IMR-90 (cell line): ENCODE measurements at regions not wholly inside any gene's neighbourhood (a gene's known extent, or its start where the extent isn't known, plus 50 kb on each side); places are given as distances from the start of the nearest gene placed in this dataset.

ENCODE experiments used
- ATAC-seq: fragments of 200-7000 bp; cut with Tn5 transposase; 2 replicates; pipeline ENCODE4 v1.9.1; 2020; ENCODE audit warnings: low read depth, mild to moderate bottlenecking, moderate library complexity
- BruUV-seq: library from RNA; stranded (reverse); fragments of 400-500 nt; replicated peaks from 2 replicates; lab custom pipeline; 2021; lab: Mats Ljungman, UMichigan
- CTCF ChIA-PET: fragments of 300-600 bp; formaldehyde crosslinking; extraction: SDS; loops from one replicate; lab custom pipeline; 2021; ENCODE audit warnings: antibody characterized with exemption; lab: Yijun Ruan, JAX
- POLR2A ChIA-PET: fragments of 300-600 bp; sonication (Branson Sonifier 250); formaldehyde crosslinking; loops from one replicate; lab custom pipeline; 2022; ENCODE audit warnings: antibody characterized with exemption; ENCODE audit not compliant: unreplicated experiment; lab: Charles Lee
- DNase-seq: peaks from one replicate; pipeline ENCODE4 v3.0.0; 2013
- H2AFZ ChIP-seq: replicated peaks from 2 replicates; pipeline ENCODE3; 2013; ENCODE audit warnings: low read length, mild to moderate bottlenecking; ENCODE audit not compliant: poor library complexity
- H2AK5ac ChIP-seq: 2 replicates; pipeline ENCODE4 v1.6.1; 2013; ENCODE audit warnings: low read depth, low read length, inconsistent platforms
- H2AK9ac ChIP-seq: replicated peaks from 2 replicates; pipeline ENCODE3; 2013; ENCODE audit warnings: mild to moderate bottlenecking, low read depth, low read length, moderate library complexity; ENCODE audit not compliant: poor library complexity
- H2BK120ac ChIP-seq: 2 replicates; pipeline ENCODE4 v1.6.1; 2013; ENCODE audit warnings: low read depth, low read length, inconsistent platforms
- H2BK15ac ChIP-seq: 3 replicates; pipeline ENCODE4 v1.6.1; 2013; ENCODE audit warnings: low read depth, low read length, inconsistent platforms
- H2BK20ac ChIP-seq: 2 replicates; pipeline ENCODE4 v1.6.1; 2013; ENCODE audit warnings: low read depth, mild to moderate bottlenecking, inconsistent platforms, low read length, moderate library complexity
- H2BK5ac ChIP-seq: 2 replicates; pipeline ENCODE4 v1.6.1; 2013; ENCODE audit warnings: mild to moderate bottlenecking, low read depth, low read length, inconsistent platforms; ENCODE audit not compliant: poor library complexity, severe bottlenecking
- H3K14ac ChIP-seq: replicated peaks from 2 replicates; pipeline ENCODE4 v1.6.1; 2013; ENCODE audit warnings: low read depth, low read length, inconsistent platforms
- H3K18ac ChIP-seq: 2 replicates; pipeline ENCODE4 v1.6.1; 2013; ENCODE audit warnings: low read depth, low read length, control low read depth
- H3K23ac ChIP-seq: 2 replicates; pipeline ENCODE4 v1.6.1; 2013; ENCODE audit warnings: low read depth, low read length, inconsistent platforms
- H3K27ac ChIP-seq: 2 replicates; pipeline ENCODE4 v1.5.1; 2013; ENCODE audit warnings: mild to moderate bottlenecking, control low read depth, low read length; ENCODE audit not compliant: insufficient read depth
- H3K27me3 ChIP-seq: 2 replicates; pipeline ENCODE4 v1.6.1; 2013; ENCODE audit warnings: low read length; ENCODE audit not compliant: control insufficient read depth, insufficient read depth
- H3K36me3 ChIP-seq: 2 replicates; pipeline ENCODE4 v1.6.1; 2013; ENCODE audit warnings: low read length, mixed read lengths; ENCODE audit not compliant: control insufficient read depth, insufficient read depth
- H3K4ac ChIP-seq: 2 replicates; pipeline ENCODE4 v1.6.1; 2013; ENCODE audit warnings: low read depth, low read length, inconsistent platforms
- H3K4me1 ChIP-seq: 2 replicates; pipeline ENCODE4 v1.6.1; 2013; ENCODE audit warnings: low read length, mixed read lengths; ENCODE audit not compliant: control insufficient read depth, insufficient read depth
- H3K4me2 ChIP-seq: 2 replicates; pipeline ENCODE4 v1.6.1; 2013; ENCODE audit warnings: low read depth, mild to moderate bottlenecking, control low read depth, low read length, moderate library complexity
- H3K4me3 ChIP-seq: 2 replicates; pipeline ENCODE4 v1.5.1; 2013; ENCODE audit warnings: low read depth, mild to moderate bottlenecking, control low read depth, low read length, moderate library complexity; ENCODE audit not compliant: insufficient read depth
- H3K56ac ChIP-seq: 2 replicates; pipeline ENCODE4 v1.6.1; 2013; ENCODE audit warnings: low read length, inconsistent platforms; ENCODE audit not compliant: insufficient read depth; ENCODE audit errors: extremely low read depth
- H3K79me1 ChIP-seq, 2 experiments: 2 replicates each; pipeline ENCODE4 v1.6.1; 2013; ENCODE audit warnings: low read length in 2 of 2, inconsistent platforms in 1 of 2, low read depth in 1 of 2
- H3K9ac ChIP-seq: 2 replicates; pipeline ENCODE4 v1.6.1; 2013; ENCODE audit warnings: low read depth, low read length, control low read depth
- H3K9me1 ChIP-seq: 2 replicates; pipeline ENCODE4 v1.6.1; 2013; ENCODE audit warnings: low read length, inconsistent platforms; ENCODE audit not compliant: insufficient read depth
- H3K9me3 ChIP-seq: 2 replicates; pipeline ENCODE4 v1.6.1; 2013; ENCODE audit warnings: low read length; ENCODE audit not compliant: control insufficient read depth, insufficient read depth
- H4K20me1 ChIP-seq: 2 replicates; pipeline ENCODE4 v1.6.1; 2013; ENCODE audit warnings: low read length, inconsistent platforms; ENCODE audit not compliant: insufficient read depth
- H4K5ac ChIP-seq: 2 replicates; pipeline ENCODE4 v1.6.1; 2013; ENCODE audit warnings: mild to moderate bottlenecking, low read depth, low read length, control low read depth
- H4K8ac ChIP-seq, 2 experiments: 2 replicates each; pipeline ENCODE4 v1.6.1; 2013; ENCODE audit warnings: low read depth in 2 of 2, low read length in 2 of 2, control low read depth in 1 of 2, inconsistent platforms in 1 of 2
- H4K91ac ChIP-seq: 2 replicates; pipeline ENCODE4 v1.6.1; 2013; ENCODE audit warnings: low read depth, low read length, inconsistent platforms; ENCODE audit not compliant: insufficient read depth
- BHLHE40 ChIP-seq: fragments of 150-350 bp; IDR thresholded peaks from 2 replicates; pipeline ENCODE4 v1.6.1; 2016; ENCODE audit warnings: mild to moderate bottlenecking, low read depth, low read length
- CEBPB ChIP-seq: IDR thresholded peaks from 2 replicates; pipeline ENCODE4 v1.6.1; 2012; ENCODE audit warnings: low read depth, low read length, improper control_type of control experiment
- CHD1 ChIP-seq: IDR thresholded peaks from 2 replicates; pipeline ENCODE4 v1.6.1; 2012; ENCODE audit warnings: low read depth, low read length, improper control_type of control experiment
- MAFK ChIP-seq: IDR thresholded peaks from 2 replicates; pipeline ENCODE4 v1.6.1; 2012; ENCODE audit warnings: low read depth, low read length, improper control_type of control experiment
- MAZ ChIP-seq: IDR thresholded peaks from 2 replicates; pipeline ENCODE4 v1.6.1; 2012; ENCODE audit warnings: low read depth, mild to moderate bottlenecking, low read length, improper control_type of control experiment, moderate library complexity, borderline replicate concordance
- MXI1 ChIP-seq: IDR thresholded peaks from 2 replicates; pipeline ENCODE4 v1.6.1; 2012; ENCODE audit warnings: low read depth, mild to moderate bottlenecking, low read length, moderate library complexity, borderline replicate concordance
- NFE2L2 ChIP-seq: fragments of 150-350 bp; IDR thresholded peaks from 2 replicates; pipeline ENCODE4 v1.6.1; 2016; ENCODE audit warnings: low read depth, mild to moderate bottlenecking, low read length
- RAD21 ChIP-seq: IDR thresholded peaks from 2 replicates; pipeline ENCODE4 v1.6.1; 2012; ENCODE audit warnings: low read length, improper control_type of control experiment
- WGBS, 2 experiments: methylation state at CpG; one replicate each; pipeline versions ENCODE4 v1.1.5 to v1.1.7; 2013; ENCODE audit warnings: missing lambda C conversion rate in 2 of 2; ENCODE audit not compliant: insufficient read length in 1 of 2; ENCODE audit errors: extremely low coverage in 2 of 2; 5-methylcytosine and 5-hydroxymethylcytosine counted together
- dilution Hi-C: fragments of 300-500 bp; cut with HindIII; formaldehyde crosslinking; loops from one replicate; pipeline ENCODE4 v1.14.3; 2018; ENCODE audit warnings: low sequenced_read_pairs; ENCODE audit not compliant: unreplicated experiment
- in situ Hi-C: fragments of 300-500 bp; cut with MboI; formaldehyde crosslinking; loops from 3 replicates; pipeline ENCODE4 v1.14.3; 2019; ENCODE audit warnings: low sequenced_read_pairs, inconsistent platforms, mixed read lengths
- intact Hi-C: fragments of 100-400 bp; cut with micrococcal nuclease; formaldehyde crosslinking; loops from 2 replicates; pipeline ENCODE4 v1.10.0; 2022

- ChIA-PET CTCF (no interaction called here), POLR2A (no interaction called here)
- Histone ChIP-seq H2AK9ac (no peak overlapping the region), H4K91ac (no peak overlapping the region), H4K5ac (no peak overlapping the region), H3K4me3 (no peak overlapping the region), H3K9me3 (peaks cover 13% of the 10 kb centered on the region), H2BK5ac (no peak overlapping the region), H4K20me1 (no peaks in the 10 kb centered on the region), H2BK20ac (no peak overlapping the region), H3K36me3 (no peaks in the 10 kb centered on the region), H3K9me1 (no peaks in the 10 kb centered on the region), H3K9ac (no peak overlapping the region), H2AK5ac (no peak overlapping the region), H3K4me1 (no peaks in the 10 kb centered on the region), H3K27me3 (no peaks in the 10 kb centered on the region), H2BK15ac (no peak overlapping the region), H3K79me1 (no peaks in the 10 kb centered on the region), H3K56ac (no peak overlapping the region), H2BK120ac (no peak overlapping the region), H2AFZ (no peak overlapping the region), H3K18ac (no peak overlapping the region), H3K23ac (no peak overlapping the region), H3K14ac (no peak overlapping the region), H4K8ac (no peak overlapping the region), H3K4ac (no peak overlapping the region), H3K27ac (no peak overlapping the region), H3K4me2 (no peak overlapping the region)
- DNase-seq (no peak), ATAC-seq (no peak)
- in situ Hi-C loops (no loop called here), intact Hi-C loops (no loop called here), dilution Hi-C loops (no loop called here)
- BruUV-seq = no TSS peak
- WGBS, 2 experiments = 43% methylated on average over 1 of the region's 3 CpGs; no CpG with 5 or more reads in 1 of the 2 experiments
- TF ChIP-seq CEBPB (no peak), CHD1 (no peak), BHLHE40 (no peak), MAZ (no peak), NFE2L2 (no peak), MXI1 (no peak), MAFK (no peak), RAD21 (no peak)
These were observed 133.0 kb upstream of the CELF4 start for GRCh38 chr18:37698508-37699040.
